Mononuclear cell (primary cell): ENCODE measurements at regions not wholly inside any gene's neighbourhood (a gene's known extent, or its start where the extent isn't known, plus 50 kb on each side); places are given as distances from the start of the nearest gene placed in this dataset.

ENCODE experiments used
- H3K27me3 ChIP-seq: 2 replicates; pipeline ENCODE4 v1.6.0; 2011; ENCODE audit warnings: low read length, control low read depth; ENCODE audit not compliant: insufficient read depth
- H3K4me1 ChIP-seq: 2 replicates; pipeline ENCODE4 v1.5.1; 2011; ENCODE audit warnings: mild to moderate bottlenecking, low read length, control low read depth; ENCODE audit not compliant: insufficient read depth
- H3K4me3 ChIP-seq: 2 replicates; pipeline ENCODE4 v1.5.1; 2011; ENCODE audit warnings: mild to moderate bottlenecking, low read length, moderate library complexity
- H3K9me3 ChIP-seq: 2 replicates; pipeline ENCODE4 v1.5.1; 2011; ENCODE audit warnings: low read depth, mild to moderate bottlenecking, control low read depth, low read length

DNA sequence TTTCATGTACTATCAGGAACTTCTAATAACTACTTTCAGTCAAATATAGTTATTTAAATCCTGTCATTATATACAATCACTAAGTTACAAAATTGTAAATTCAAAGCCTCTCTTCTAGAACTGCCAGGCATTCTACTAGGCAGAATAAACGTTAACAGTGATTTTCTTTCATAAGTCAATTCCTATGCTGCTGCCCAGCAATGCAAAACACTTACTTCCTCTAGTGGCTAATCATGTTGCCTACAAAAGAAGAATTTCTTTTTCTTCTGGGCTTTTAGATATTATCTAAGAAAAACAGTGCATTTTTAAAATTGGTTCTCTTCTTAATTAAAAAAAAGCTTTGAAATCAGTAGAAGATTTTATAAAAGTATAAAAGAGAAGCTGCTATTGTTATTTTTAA is 509.8 kb upstream of the ADAMTS5 start:
- Histone ChIP-seq H3K9me3 (no peaks in the 10 kb centered on the region), H3K4me1 (no peaks in the 10 kb centered on the region), H3K27me3 (no peaks in the 10 kb centered on the region), H3K4me3 (no peak overlapping the region)

DNA sequence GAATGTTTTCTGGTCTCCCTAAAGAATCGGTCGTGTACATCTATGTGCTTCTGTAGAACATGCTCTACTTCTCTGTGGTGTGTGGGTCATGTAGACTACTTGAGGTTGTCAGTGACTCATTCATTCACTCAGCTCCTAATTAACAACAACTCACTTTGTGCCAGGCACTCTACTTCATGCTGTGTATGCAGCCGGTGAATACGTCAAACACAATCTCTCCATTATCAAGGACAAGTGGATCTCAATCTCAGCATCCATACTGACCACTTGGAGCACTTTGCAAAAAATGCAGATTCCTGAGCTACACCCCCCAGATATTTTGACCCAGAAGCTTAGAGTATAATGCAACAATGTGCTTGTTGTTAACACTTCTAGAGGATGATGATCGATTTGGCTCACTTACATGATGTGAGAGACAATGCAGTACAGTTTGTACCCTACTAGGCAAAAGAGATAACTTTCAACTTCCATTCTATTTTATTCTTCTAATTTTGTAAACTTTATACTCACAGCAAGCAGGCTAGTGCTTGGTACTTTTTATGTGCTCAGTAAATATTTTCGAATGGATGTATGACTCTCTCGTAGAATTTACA is 508.6 kb upstream of the ADAMTS5 start:
- no peak overlapping the region for H3K4me3 ChIP-seq
- no peaks in the 10 kb centered on the region for H3K27me3 ChIP-seq
- H3K4me1 ChIP-seq: no peaks in the 10 kb centered on the region
- H3K9me3 ChIP-seq: no peaks in the 10 kb centered on the region

DNA sequence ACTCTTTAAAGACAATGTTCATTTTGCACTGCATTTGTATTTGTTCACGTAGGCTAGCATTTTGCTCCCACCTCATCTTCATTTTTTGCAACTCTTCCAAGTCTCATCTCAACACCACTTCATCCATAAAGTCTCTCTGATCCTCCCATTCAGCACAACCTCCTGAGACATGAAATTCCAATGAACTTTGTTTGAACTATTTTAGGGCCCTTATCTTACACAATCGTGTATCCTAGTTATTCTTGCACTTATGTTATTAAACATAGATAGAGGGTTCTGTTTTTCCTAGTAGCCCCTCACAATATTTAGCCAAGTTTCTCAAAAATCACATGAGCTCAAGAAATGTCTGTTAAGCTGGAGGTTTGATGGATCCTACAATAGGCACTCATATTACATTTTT is 500.5 kb upstream of the ADAMTS5 start:
- Histone ChIP-seq H3K4me1 (no peaks in the 10 kb centered on the region), H3K9me3 (no peaks in the 10 kb centered on the region), H3K27me3 (no peaks in the 10 kb centered on the region), H3K4me3 (no peak overlapping the region)

DNA sequence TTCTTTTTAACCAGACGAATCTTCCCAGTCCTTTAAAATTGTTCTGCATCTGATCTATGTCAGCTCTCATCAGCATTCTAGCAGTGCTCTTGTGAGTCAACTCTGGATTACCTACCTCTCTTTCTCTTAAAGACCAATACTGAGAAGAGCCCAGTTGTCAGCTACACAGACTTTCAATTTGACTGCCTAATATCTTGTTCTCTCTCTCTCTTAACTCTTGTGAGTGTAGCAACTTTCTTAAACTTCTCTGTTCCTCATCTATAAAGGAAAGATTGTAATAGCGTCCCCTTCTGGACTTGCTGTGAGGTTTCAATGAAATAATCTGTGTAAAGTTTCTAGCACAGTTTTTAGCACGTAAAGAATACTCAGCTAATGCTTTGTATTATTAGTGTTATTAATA is 499.3 kb upstream of the ADAMTS5 start:
- Histone ChIP-seq H3K9me3 (no peaks in the 10 kb centered on the region), H3K4me3 (no peak overlapping the region), H3K27me3 (no peaks in the 10 kb centered on the region), H3K4me1 (no peaks in the 10 kb centered on the region)

DNA sequence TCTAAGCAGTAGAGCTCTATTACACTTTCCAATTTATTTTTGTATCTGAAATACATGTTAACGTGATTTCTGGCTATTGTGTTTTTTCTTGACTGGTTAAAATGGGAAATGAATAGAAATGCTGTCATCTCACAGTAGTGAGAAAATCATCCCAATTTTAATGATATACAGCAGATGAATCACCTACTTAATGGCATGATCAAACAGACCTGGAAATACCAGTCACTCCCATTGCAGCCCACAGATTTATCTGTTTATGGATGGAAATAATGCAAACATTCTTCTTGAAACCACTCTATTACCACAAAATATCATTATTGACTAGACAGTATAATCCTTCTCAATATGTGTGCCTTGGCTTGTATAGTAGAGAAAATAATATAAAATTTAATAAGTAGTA is 497.8 kb upstream of the ADAMTS5 start:
- Histone ChIP-seq H3K4me3 (no peak overlapping the region), H3K4me1 (no peaks in the 10 kb centered on the region), H3K9me3 (no peaks in the 10 kb centered on the region), H3K27me3 (no peaks in the 10 kb centered on the region)

DNA sequence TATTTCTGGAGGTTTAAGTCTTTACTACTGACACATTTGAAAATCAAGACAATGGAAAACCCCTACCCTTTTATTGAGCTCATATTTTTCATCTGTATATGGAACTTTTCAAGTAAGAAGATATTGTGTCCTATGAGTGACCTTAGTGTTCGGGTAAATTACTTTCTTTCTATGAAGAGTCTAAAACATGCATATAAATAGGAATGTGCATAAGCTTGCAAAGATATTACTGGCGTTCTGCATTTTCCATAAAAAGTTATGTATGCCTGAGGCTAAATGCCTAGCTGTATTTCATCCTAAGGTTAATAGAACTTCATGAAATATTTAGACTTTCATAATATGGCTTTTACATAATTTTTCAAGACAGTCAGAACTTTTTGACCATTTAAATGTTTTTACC is 495.8 kb upstream of the ADAMTS5 start:
- no peaks in the 10 kb centered on the region for H3K4me1 ChIP-seq
- H3K9me3 ChIP-seq: no peaks in the 10 kb centered on the region
- no peak overlapping the region for H3K4me3 ChIP-seq
- no peaks in the 10 kb centered on the region for H3K27me3 ChIP-seq

DNA sequence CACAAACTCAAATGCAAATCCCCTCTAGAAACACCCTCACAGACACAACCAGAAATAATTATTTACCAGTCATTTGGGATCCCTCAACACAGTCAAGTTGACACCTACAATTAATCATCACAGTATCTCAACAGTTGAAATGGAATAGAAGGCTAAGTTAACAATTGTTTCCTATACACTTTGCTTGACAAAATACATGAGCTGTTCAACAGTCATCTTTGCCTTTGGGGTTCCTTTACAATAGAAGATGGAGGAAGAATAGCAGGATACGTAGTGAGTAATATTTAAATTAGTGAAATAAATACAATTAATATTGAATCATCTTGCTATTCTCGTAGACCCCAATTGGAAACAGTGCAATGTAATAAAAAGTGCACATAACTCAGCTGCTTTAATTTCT is 487.3 kb upstream of the ADAMTS5 start:
- no peaks in the 10 kb centered on the region for H3K4me1 ChIP-seq
- H3K4me3 ChIP-seq: no peak overlapping the region
- H3K27me3 ChIP-seq: no peaks in the 10 kb centered on the region
- no peaks in the 10 kb centered on the region for H3K9me3 ChIP-seq

DNA sequence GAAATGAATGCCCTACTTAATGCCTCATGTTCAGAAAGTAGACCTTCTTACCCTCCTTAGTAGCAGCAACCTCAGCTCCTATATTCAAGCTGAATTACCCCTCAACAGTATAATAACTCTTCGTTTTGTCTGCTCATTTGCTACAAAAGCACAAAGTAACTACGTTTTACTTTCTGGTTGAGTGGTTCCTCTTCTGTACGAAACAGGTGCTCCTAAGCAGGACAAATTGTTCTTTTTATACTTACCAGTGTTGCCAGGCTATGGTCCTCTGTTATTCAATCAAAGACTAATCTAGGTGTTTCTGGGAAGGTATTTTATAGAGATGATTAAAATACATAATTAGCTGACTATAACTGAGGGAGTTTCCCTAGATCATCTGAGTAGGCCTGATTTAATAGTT is 484.2 kb upstream of the ADAMTS5 start:
- no peaks in the 10 kb centered on the region for H3K9me3 ChIP-seq
- H3K4me3 ChIP-seq: no peak overlapping the region
- no peaks in the 10 kb centered on the region for H3K27me3 ChIP-seq
- H3K4me1 ChIP-seq: no peaks in the 10 kb centered on the region

DNA sequence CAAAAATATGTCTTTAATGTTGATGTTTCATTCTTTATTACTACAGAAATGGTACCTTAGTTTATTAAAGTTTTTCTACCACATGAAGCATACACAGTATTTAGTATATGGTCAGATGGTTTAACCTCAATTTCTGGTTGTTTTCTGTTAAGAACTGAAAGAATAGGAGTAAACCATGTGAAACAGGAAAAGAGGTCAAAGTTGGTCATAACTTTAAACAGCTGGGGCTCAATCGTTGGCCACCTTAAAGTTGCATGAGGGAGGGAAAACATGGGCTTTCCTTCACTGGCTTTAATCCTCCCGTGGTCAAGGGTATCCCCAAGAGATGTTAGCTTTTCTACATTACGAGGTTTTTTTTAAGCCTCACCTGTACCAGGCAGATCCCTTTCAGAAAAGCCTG is 483.3 kb upstream of the ADAMTS5 start:
- Histone ChIP-seq H3K4me1 (no peaks in the 10 kb centered on the region), H3K9me3 (no peaks in the 10 kb centered on the region), H3K27me3 (no peaks in the 10 kb centered on the region), H3K4me3 (no peak overlapping the region)

DNA sequence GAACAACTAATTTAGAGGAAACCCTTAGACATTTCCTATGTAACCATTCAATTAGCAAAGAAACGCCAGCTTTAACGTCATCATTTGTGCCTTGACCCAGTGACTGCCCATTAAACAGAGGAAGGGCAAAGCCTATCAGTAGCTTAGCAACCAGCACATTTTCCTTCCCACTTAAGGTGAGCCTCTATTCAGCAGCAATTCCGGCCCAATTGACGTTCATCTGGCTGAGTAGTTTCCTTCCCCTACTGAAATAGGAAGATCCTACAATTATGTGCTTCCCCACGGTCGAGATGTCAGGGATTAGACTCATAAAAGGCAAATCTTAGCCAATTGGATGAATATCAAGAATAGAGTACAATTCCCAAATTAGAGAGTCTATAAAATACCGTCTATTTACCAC is 482.1 kb upstream of the ADAMTS5 start:
- Histone ChIP-seq H3K27me3 (no peaks in the 10 kb centered on the region), H3K4me3 (no peak overlapping the region), H3K9me3 (no peaks in the 10 kb centered on the region), H3K4me1 (no peaks in the 10 kb centered on the region)

DNA sequence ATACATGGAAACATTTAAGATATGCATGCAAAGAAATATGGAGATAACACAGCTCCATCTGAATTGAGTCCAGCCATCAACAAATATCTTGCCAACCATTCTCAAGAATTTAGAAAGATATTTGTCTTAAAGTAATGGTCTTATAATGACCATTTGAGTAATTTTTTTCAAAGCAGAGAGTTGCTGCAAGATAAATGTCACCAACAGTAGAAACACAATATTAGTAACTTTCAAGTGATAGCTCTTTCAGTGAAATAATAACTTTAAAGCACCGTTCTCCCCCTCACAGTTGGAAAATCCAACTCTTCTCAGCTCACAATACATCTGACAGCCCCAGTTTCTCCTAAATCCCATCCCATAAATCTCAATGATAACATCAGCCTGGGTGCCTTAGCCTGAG is 481.0 kb upstream of the ADAMTS5 start:
- Histone ChIP-seq H3K4me1 (no peaks in the 10 kb centered on the region), H3K4me3 (no peak overlapping the region), H3K27me3 (no peaks in the 10 kb centered on the region), H3K9me3 (no peaks in the 10 kb centered on the region)

DNA sequence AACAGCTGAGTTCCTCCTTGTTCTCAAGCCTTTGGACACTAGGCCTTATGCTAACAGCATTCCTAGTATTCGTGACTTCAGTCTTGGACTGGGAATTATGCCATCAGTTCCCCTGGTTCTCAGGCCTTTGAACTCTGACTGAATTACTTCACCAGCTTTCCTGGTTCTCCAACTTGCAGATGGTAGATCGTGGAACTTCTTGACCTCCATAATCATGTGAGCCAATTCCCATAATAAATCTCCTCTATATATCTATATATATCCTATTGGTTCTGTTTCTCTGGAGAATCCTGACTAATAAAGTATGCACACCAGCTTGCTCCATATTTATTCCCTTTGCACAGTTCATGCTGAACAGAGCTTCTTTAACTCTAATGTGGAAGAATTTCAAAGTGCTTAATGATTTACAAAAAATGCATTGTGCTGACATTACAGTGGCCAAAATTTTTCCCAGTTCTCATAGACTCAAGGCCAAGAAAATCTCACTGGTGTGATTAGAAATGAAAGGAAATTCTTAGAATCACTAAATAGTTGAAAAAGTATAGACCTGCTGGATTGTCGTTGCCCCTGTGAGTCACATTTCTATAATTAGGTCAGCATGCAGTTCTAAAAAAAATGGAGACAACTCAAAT is 462.9 kb upstream of the ADAMTS5 start:
- Histone ChIP-seq H3K9me3 (no peaks in the 10 kb centered on the region), H3K4me3 (no peak overlapping the region), H3K4me1 (no peaks in the 10 kb centered on the region), H3K27me3 (no peaks in the 10 kb centered on the region)

DNA sequence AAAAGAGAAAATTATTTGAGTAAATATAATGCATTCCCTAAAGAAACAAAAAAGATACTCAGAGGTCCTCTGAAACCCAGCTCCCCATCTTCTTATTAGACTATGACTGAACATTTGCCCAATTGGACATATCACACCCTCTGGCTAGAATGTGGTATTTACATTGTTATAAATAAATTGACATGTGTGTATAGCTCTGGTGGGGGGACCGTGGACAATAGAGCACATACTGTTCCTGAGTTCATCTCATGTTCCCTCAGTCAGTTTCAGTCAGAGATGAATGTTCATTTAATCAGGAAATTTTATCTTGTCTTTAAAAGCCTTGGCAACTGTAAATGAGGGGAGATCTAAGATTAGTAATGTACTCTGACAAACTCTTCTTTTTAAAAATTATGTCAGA is 459.3 kb upstream of the ADAMTS5 start:
- Histone ChIP-seq H3K9me3 (no peaks in the 10 kb centered on the region), H3K4me3 (no peak overlapping the region), H3K27me3 (no peaks in the 10 kb centered on the region), H3K4me1 (no peaks in the 10 kb centered on the region)

DNA sequence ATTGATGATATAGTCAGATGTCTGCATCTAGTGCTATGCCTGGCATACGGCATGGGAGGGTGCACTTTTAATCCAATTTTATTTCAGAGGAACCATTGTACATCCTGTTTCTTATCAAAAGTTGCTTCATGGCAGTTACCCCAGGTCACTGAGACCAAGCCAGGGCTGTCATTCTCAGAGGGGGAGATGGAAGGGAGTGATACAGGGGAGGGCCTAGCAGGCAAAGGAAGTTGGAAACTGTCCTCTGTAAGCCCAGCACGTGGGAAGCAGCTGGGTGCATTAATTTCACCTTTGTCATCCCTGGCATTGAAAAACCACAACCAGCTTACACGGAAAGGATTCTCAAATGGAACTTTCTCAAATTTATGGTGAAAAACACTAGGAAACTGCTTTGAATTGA is 458.7 kb upstream of the ADAMTS5 start:
- Histone ChIP-seq H3K4me3 (no peak overlapping the region), H3K27me3 (no peaks in the 10 kb centered on the region), H3K4me1 (no peaks in the 10 kb centered on the region), H3K9me3 (no peaks in the 10 kb centered on the region)

DNA sequence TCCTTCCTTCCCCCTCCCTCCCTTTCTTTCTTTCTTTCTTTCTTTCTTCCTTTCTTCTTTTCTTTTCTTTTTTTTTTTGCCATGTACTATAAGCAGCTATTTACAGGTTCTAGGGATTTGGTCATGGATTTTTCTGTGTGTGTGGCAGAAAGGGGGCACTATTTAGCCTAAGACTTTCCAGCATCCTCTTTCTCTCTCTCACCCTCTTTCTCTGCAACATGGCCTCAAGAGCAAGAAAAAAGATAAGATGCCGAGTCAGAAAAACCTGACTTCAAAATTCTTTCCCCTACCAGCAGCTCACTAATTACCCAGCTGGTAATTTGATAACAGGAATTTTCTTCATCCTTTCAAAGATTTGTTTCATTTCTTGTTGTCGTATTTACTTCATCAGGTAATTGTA is 458.3 kb upstream of the ADAMTS5 start:
- H3K4me1 ChIP-seq: no peaks in the 10 kb centered on the region
- H3K9me3 ChIP-seq: no peaks in the 10 kb centered on the region
- no peaks in the 10 kb centered on the region for H3K27me3 ChIP-seq
- H3K4me3 ChIP-seq: no peak overlapping the region

DNA sequence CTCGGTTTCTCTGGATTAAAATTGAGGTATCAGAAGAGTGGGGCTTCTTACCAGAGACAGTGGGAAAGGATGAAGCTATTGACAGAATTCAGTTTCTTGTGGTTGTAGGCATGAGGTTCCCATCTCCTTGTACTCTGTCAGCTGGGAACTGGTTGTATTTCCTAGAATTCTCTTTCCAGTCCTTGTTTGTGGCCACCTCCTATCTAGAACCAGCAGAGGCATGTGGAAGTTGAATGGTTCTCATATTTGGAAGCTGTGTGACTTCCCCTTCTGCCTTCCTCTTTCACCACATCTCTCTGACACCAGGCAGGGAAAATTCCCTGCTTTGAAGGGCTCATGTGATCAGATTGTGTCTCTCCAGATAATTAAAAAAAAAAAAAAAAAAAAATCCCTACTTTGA is 457.7 kb upstream of the ADAMTS5 start:
- Histone ChIP-seq H3K4me1 (no peaks in the 10 kb centered on the region), H3K9me3 (no peaks in the 10 kb centered on the region), H3K4me3 (no peak overlapping the region), H3K27me3 (no peaks in the 10 kb centered on the region)
